Thyroid gland (tissue), 4 donors: ENCODE measurements at regions not wholly inside any gene's neighbourhood (a gene's known extent, or its start where the extent isn't known, plus 50 kb on each side); places are given as distances from the start of the nearest gene placed in this dataset.

Source experiments
- CTCF ChIP-seq, 6 experiments: fragments of 200-600 bp in 3 of 6; fragments of 450-650 bp in 3 of 6; sonication (generic) in 3 of 6; IDR thresholded peaks; one replicate each; pipeline ENCODE4 v1.5.1; 2016 to 2019; ENCODE audit warnings: antibody characterized with exemption in 6 of 6, mild to moderate bottlenecking in 2 of 6, inconsistent platforms in 1 of 6, moderate library complexity in 1 of 6
- POLR2A ChIP-seq, 2 donors: fragments of 450-650 bp; IDR thresholded peaks; one replicate each; pipeline ENCODE4 v1.6.1; 2017; ENCODE audit warnings: antibody characterized with exemption in 2 of 2, mild to moderate bottlenecking in 2 of 2, moderate library complexity in 1 of 2

- TF ChIP-seq CTCF (IDR thresholded peaks at IDR 0.05) (peak in 1 of 6 experiments; percentile 27), POLR2A (IDR thresholded peaks at IDR 0.05) (no peak)
These were observed 492.4 kb upstream of the FRG2C start for GRCh38 chr3:75171630-75172230.
